Fibroblast of the aortic adventitia (primary cell): ENCODE measurements at regions not wholly inside any gene's neighbourhood (a gene's known extent, or its start where the extent isn't known, plus 50 kb on each side); places are given as distances from the start of the nearest gene placed in this dataset.

Experiments used
- DNase-seq: peaks from one replicate; pipeline ENCODE4 v3.0.0-alpha.2; 2010; ENCODE audit warnings: low read depth
- H3K4me3 ChIP-seq: 2 replicates; pipeline ENCODE4 v1.5.1; 2011; ENCODE audit warnings: low read depth, mild to moderate bottlenecking, control low read depth, low read length, moderate library complexity
- CTCF ChIP-seq: IDR thresholded peaks from 2 replicates; pipeline ENCODE4 v1.5.1; 2011; ENCODE audit warnings: mild to moderate bottlenecking, low read length, control low read depth, inconsistent platforms; ENCODE audit not compliant: insufficient read depth

GRCh38 chr12:91563011-91563765 is 380.6 kb upstream of the DCN start:
- no peak for DNase-seq

GRCh38 chr12:91562476-91562875 is 379.9 kb upstream of the DCN start:
- no peak for TF ChIP-seq CTCF
- DNase-seq, result no peak
- H3K4me3 ChIP-seq, result no peak overlapping the region

More at GRCh38 chr12:91563011-91563765, 380.6 kb upstream of the DCN start:
- no peak for TF ChIP-seq CTCF
- no peak overlapping the region for H3K4me3 ChIP-seq

- no peak for DNase-seq
- no peak for TF ChIP-seq CTCF
- H3K4me3 ChIP-seq, result no peak overlapping the region
Measured at GRCh38 chr12:91561958-91562325, 379.3 kb upstream of the DCN start.

GRCh38 chr12:91561301-91561957 is 378.8 kb upstream of the DCN start:
- no peak overlapping the region for H3K4me3 ChIP-seq
- DNase-seq, result no peak
- no peak for TF ChIP-seq CTCF

- no peak for TF ChIP-seq CTCF
- H3K4me3 ChIP-seq, result no peak overlapping the region
- DNase-seq, result no peak
Measured at GRCh38 chr12:91556909-91557308, 374.3 kb upstream of the DCN start.

GRCh38 chr12:91555436-91556415 is 373.1 kb upstream of the DCN start:
- no peak overlapping the region for H3K4me3 ChIP-seq
- no peak for DNase-seq
- TF ChIP-seq CTCF, result no peak
